GM19372 (cell line): ENCODE measurements at regions not wholly inside any gene's neighbourhood (a gene's known extent, or its start where the extent isn't known, plus 50 kb on each side); places are given as distances from the start of the nearest gene placed in this dataset.

ENCODE experiments used
- ATAC-seq: cut with Tn5 transposase; IDR thresholded peaks from one replicate; pipeline ENCODE4 v1.9.1; 2021; ENCODE audit warnings: mild to moderate bottlenecking, low read depth, moderate library complexity; ENCODE audit not compliant: unreplicated experiment

DNA sequence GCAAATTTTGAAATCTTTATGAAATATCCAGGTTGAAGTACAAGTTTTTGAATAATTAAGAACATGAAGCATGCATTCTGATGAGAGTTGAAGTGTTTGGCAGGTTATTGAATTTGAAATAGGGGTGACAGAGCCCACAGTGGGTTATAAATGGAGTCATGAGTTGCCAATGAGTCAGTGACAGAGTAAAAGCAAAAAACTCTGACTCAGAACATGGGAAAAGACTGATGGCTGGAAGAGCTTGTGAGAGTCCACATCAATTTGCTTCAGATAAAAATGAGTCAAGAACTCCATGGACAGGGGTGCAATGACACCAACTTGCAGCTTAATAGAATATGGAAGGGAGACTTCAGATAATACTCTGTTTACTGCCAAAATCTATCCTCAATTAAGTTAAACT lies 105.3 kb downstream of the SLC6A15 start:
- ATAC-seq: no peak

DNA sequence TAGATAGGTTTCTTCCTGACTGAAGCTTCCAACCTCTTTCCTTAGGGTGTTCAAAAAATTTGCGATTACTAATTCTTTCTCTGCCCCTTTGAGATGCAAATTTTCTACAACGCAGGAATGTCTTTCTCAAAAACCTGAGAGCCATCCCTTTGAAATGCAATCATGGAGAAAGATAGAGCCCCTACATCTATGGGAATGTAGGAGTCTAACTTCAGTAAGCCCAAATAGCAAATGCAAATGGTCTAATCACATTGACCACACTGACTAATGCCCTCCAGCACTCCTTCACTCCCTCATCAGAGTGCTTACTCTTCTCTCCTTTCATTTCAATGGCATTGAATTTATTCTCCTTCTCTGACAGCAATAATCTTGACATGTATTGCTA lies 107.1 kb downstream of the SLC6A15 start:
- no peak for ATAC-seq

DNA sequence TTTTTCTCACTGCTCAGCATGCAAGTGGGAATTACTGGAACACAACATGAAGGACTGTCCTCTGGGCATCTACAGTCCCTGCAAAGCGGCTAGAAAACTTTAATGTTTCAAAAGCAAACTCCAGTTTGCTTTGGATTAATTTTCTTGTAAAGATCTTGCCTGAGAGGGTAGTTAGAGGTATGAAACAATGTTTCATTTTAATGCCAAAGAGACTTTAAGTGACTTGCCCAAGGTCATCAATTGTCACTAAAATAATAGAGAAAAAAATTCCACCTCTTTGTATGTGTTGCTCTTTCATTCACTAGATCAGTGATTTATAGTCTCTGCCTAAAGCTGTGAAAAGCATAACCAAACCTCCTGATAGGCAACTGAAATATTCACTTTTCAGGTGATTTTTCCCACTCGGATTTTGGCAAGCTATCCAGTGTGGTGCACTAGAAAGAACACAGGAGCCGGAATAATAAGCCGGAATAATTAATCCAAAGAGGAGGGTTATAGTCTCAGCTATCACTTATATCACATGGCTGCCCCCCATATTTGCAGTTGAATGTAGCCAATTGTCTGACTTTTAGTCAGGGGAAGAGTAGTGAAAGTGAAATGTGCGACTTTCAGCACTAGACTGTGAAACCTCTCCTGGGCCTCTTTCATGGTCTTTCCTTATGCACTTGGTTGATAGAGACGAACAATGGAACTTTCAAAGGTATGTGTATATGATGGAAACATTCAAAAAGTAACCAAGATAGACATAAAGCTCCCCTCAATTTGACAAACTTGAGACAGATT lies 107.7 kb downstream of the SLC6A15 start:
- ATAC-seq: no peak

DNA sequence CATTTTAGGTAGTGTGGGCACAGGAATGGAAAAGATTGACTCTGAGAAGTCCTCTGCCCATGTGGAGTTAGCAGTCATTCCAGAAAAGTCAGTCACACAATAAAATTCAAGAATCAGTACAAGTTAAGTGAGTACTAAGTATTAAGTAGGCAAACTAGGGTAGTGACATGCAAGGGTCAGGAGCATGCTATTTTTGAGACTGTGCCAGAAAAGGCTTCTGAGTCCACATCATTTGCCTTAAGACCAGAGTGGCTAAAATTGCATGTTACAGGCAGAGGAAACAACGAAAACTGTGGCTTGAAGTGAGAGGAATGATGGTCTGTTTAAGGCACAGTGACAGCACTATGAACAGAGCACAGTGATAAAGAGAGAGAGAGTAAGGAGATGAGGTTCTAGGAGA lies 108.9 kb downstream of the SLC6A15 start:
- no peak for ATAC-seq

DNA sequence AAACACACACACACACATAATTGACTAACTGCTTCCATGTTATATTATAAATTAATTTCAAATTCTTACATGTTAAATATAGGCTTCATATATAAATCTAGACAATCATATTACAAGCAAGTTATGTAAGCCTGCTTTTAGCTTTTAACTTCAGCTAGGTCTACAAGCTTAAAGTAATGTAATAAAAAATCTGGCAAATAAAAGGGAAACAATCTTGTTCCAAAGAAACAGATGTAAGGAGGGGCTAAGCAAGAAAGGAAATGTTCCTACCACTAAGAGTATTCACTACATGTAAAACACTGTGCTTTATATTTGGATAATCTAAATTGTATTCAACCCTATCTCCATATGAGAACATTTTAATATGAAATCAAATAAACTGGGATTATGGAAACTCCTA lies 110.4 kb downstream of the SLC6A15 start:
- no peak for ATAC-seq

DNA sequence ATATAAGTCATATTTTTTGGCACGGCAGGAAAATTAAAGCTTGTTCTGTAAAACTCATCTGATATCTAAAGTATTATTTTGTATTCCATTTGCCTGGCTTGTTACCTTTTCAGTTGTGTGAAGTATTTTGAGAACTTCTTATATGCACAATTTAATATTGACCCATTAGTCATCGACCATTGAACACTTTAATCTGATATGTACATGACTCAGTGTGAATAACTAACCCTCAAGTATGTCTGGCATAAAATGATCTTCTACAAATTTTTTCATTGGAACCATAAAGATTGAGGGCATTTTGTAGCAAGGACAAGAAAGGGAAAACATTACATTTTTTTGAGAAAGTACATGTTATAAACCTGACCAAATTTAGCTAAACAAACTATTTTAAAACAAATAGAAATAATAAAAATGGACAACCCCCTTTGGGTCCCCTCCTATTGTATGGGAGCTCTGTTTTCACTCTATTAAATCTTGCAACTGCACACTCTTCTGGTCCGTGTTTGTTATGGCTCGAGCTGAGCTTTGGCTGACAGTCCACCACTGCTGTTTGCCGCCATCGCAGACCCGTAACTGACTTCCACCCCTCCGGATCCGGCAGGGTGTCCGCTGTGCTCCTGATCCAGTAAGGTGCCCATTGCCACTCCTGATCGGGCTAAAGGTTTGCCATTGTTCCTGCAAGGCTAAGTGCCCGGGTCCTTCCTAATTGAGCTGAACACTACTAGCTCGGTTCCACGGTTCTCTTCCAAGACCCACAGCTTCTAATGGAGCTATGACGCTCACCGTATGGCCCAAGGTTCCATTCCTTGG lies 118.8 kb downstream of the SLC6A15 start:
- ATAC-seq: no peak

DNA sequence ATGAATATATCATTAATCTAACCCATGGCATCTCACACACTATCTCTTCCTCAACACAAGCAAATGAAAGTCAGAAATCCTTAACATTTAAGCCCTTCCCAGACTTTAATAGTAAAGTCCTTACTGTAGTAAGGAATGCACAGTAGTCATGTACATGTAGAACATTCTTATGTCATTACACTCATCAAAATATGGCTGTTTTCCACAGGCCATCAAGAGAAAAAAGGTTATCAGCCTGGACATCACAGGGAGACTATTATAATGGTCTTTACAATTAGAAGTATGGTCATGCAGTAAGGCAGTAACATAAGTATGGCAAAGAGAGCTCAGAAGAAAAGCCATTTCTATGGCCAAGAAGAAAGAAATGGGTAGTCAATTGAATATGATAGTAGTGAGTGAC lies 121.2 kb downstream of the SLC6A15 start:
- no peak for ATAC-seq

DNA sequence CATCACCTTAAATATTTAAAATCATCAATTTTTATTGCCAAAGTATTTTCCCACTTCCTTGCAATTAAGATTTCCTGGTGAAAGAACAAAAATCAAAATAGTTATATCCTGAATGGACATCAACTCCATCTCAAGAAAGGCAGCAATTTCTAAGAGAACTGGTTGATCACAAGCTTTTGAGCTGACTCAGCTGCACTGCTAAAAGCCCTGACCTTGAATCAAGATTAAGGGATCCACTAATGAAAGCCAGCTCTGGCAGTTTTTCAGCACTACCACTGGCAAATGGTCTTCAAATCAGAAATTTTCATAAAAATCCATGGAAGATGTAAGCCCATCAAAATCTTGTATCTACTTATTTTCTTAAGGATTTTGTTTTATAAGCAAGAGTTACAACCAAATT lies 123.4 kb downstream of the SLC6A15 start:
- no peak for ATAC-seq

DNA sequence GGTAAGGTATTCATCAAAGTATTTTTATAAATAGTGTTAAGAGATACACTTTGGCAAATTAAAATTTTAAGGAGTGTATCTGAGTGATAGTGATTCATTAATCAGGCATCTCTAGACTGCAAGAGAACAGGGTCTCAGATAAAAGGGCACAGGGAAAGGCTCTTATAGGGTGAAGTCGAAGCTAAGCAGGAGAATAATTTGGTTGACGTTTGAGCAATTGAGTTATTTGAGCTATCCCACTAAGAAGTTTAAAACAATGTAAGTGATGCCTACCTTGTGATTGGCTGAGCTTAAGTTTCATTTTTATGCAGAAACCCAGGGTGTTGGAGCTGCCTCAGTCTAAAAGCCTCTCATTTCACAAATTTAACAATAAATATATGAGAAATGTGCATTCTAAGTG lies 125.3 kb downstream of the SLC6A15 start:
- ATAC-seq: no peak

DNA sequence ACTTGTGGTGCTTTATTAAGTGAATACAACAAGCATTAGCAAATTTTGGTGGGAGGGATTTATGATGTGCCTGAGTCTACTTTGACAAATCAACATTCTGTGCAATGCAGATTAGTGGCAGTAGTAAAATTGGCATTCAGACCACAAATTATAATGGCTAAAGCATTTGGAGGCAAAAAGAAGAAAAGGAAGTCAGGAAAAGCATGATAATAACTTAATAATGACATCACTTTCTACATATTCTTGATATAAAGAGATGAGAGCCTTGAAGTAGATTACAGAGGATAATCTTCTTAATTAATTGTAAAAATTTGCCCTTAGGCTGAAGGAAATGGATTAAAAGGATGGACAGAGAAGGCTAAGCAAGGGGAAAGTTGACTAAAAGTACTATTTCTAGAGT lies 126.0 kb downstream of the SLC6A15 start:
- ATAC-seq: no peak

DNA sequence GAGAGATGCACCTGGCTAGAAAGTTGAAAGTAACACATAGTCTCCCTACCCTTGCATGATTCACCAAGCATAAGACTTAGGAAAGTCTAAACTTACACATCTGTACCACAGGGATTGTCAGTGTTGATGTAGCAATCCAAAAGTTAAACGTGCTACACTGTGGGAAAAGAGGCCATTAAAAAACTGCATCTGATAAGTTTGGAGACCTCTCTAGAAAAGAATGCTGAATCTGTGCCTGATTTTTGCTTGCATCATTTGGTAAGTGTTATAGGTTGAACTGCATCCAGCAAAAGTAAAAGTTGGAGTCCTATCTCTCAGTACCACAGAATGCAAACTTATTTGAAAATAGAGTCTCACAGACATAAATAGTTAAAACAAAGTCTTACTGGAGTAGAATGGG lies 126.6 kb downstream of the SLC6A15 start:
- no peak for ATAC-seq

DNA sequence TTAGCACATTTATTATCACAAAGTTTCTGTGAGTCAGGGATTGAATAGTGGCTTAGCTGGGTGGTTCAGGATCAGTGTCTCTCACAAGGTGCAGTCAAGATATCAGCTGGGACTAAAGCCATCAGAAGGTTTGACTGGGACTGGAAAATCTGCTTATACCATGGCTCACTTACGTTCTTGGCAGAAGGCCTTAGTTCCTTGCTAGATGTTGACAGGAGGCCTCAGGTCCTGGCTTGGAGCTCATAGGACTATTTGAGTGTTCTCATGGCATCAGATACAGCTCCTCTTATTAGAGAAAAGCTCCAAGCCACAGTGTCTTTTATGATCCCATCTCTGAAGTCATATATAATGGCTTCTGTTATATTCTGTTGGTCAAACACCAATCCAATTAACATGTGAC lies 127.3 kb downstream of the SLC6A15 start:
- ATAC-seq: no peak

DNA sequence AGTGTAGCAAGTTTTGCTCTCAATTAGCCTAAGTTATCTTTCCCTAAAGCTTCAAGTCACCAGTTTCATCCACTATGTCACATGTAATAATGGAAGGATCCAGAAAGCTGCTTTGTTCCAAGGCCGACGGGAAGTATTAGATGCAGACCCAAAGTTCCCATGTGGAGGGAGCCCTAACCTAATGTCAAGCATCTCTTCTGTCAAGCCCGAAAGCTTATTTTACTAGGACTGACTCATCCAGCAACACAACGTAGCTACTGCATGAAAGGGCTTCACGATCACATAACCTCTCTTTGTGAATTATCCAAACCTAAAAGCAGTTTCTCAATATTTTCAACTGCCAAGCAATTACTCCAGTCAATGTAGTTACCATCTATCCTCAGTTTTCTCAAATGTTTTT lies 133.4 kb downstream of the SLC6A15 start:
- no peak for ATAC-seq

DNA sequence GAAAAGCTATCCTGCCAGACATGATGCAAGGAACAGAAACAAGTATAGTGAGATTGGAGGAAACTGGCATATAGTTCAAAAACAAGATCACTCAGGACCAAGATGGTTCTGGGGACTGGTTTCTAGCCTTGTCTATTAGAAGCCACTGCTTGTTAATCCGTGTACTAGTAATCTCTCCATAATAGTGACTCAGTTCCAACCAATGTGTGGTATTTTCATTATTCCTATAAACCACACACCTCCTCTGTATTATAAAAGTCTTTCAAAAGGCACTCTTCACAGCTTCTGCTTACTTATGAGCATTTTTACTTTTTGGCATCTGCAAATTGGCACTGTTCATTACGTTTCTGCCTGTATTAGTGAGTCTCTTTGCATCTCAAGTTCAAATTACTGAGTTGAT lies 140.3 kb downstream of the SLC6A15 start:
- no peak for ATAC-seq

DNA sequence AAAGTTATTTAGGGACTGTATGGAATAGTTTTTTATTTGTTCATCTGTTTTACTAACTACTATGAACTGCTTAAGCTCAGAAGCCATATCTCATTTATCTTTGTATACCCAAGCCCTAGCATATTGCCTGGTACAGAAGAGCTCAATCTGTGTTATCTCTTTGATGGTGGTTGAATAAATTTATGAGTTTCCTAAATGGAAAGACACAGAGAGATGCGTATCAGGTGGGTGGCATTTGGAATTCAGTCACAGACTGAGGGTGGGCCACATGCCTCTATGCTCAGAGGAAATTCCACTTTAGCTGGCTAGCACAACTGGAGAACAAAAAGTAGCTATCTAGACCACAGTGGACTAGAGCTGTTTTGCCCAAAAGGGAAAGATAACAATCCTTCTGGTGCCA lies 145.5 kb downstream of the SLC6A15 start:
- no peak for ATAC-seq

DNA sequence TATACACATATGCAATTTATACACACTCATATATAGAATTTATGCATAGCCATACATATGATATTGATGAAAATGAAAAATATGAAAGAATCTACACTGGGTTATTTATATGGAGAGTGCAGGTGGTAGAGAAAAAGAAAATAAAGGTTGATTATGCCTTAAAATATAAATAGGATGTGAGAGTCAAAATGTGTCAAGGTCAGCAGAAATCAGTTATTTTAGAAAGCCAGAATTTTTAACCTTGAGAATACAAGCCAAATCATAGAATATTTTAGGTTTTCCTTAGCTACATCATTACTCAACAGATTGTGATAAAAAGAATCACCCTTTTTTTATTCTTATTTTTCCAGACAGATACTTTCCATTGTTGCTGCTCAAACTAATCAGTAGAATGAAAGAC lies 146.2 kb downstream of the SLC6A15 start:
- no peak for ATAC-seq

DNA sequence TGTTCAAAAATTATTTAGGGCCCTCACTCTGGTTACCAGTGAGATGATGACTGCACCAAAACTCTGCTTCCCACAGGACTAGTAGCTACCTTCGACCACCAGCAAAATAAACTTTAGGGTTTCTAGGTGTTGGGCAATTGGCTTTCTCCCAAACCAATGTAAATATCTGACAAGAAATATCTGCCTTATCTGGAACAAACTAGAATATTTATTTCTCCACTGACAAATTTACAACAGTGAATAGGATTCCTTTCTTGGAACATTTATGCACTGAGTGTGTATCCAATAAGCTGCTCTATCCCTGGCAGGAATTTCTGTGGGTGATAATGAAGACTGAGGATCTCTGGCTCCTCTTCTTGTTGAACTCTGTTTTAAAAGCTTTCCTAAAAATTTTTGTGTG lies 148.6 kb downstream of the SLC6A15 start:
- no peak for ATAC-seq

DNA sequence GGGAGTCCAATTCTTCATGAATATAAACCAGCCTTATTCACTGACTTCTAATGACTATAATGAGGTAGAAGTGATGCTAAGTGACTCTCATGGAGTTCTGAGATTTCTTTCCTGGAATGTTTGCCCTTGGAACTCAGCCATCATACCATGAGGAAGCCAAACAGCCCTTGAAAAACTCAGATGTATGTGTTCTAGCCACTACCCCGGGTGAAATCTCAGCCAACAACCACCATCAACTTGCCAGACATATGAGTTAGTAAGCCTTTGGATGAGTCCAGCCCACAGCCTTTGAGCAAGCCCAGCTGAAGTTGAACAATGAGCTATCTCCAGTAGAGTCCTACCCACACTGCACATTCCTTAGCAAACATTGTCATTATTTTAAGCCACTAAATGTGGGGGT lies 149.5 kb downstream of the SLC6A15 start:
- ATAC-seq: no peak

DNA sequence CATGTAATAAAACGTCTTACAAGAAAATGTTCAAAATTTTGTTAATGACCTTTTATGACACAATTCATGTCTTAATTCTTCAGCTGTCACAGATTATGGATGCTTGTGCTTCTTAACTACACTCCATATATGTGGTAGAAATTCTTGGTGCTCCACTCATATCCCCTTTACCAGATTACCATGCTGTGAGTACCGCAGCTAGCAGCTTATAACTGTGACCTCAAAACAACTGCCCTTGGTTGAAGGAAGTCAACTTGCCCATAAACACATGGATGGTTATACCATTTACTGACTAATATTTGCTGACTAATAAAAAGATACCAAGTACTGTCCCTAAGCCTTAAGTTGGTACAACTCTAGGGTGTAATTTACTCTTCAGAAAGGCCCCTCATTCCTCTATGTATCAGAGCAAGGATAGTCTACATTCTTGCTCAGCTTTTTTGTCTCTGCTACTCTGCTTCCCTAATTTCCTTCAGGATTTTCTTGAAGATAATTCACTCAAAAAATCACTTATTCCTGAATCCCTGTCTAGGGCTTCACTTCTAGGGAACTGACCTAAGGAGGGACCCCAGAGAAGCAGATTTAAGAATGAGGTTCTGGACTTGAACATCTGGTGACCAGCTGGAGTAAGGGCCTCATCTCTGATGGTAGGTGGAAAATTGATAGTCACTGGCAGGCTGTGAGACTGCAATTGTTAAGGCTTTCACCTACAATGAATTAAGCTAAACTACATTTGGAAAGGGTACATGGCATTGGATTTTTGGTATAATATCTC lies 152.3 kb downstream of the SLC6A15 start:
- no peak for ATAC-seq

DNA sequence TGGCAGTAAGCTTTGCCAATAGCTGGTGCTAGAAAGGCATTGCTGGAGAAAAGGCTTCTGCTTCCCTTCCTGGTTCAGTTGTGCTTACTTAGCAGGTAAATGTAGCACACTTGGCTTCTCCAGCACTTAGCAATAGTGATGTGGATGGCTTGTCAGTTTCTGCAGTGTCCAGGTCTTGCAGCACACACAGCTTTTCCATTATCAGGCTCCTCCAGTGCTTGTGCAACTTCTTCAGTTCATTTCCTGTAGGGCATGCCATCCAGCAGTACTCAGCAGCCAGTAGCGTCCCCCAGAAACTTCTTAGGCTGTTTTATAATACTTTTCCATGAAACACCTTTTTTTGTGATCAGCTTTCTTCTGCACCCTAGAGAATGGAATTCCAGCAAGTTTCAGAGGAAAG lies 154.6 kb downstream of the SLC6A15 start:
- no peak for ATAC-seq

DNA sequence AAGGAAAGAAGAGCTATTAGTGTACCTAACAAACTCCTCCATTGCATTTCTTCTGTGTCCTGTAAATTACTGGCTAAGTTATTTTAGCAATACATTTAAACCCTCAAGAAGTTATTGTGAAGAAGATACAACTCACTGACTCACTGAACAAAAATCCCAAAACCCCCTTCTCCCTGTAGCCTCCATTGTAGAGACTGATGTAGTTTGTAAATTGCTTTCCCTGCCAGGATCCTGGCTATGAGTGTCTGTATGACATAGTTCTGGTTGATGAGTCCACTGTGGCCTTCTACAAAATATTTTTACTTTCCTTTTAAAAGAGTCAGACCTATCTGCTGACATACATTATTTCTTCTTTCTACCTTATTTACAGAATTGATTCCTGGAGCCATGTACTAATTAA lies 155.6 kb downstream of the SLC6A15 start:
- ATAC-seq: no peak
